WTC11 (cell line): ENCODE measurements at regions not wholly inside any gene's neighbourhood (a gene's known extent, or its start where the extent isn't known, plus 50 kb on each side); places are given as distances from the start of the nearest gene placed in this dataset.

Experiments used
- ATAC-seq: fragments of 200-7000 bp; cut with Tn5 transposase; 2 replicates; pipeline ENCODE4 v1.10.0; 2021; ENCODE audit warnings: mild to moderate bottlenecking, moderate library complexity
- CTCF ChIA-PET: fragments of 300-600 bp; sonication (Branson Sonifier 250); formaldehyde crosslinking; loops from one replicate; lab custom pipeline; 2021; ENCODE audit warnings: antibody characterized with exemption; lab: Charles Lee
- POLR2A ChIA-PET: fragments of 350-600 bp; sonication (Branson Sonifier 250); formaldehyde crosslinking; loops from one replicate; lab custom pipeline; 2021; ENCODE audit warnings: antibody characterized with exemption; lab: Charles Lee
- DNase-seq: peaks from one replicate; pipeline ENCODE4 v3.0.0; 2021; ENCODE audit warnings: low spot score
- H3K27ac Mint-ChIP-seq: 2 replicates; pipeline ENCODE4 v1.8.0; 2021; ENCODE audit warnings: mixed read lengths
- H3K27me3 Mint-ChIP-seq: 2 replicates; pipeline ENCODE4 v1.8.0; 2021; ENCODE audit warnings: low read depth, mild to moderate bottlenecking, moderate library complexity, mixed read lengths
- H3K36me3 Mint-ChIP-seq: 2 replicates; pipeline ENCODE4 v1.8.0; 2021; ENCODE audit warnings: mixed read lengths
- H3K4me1 Mint-ChIP-seq: 2 replicates; pipeline ENCODE4 v1.8.0; 2022; ENCODE audit warnings: mixed read lengths
- H3K4me3 Mint-ChIP-seq: 2 replicates; pipeline ENCODE4 v1.8.0; 2021; ENCODE audit warnings: mild to moderate bottlenecking, moderate library complexity, mixed read lengths
- H3K9me3 Mint-ChIP-seq: 2 replicates; pipeline ENCODE4 v1.8.0; 2021; ENCODE audit warnings: mixed read lengths
- EMX1 ChIP-seq: fragments of 250-450 bp; sonication (Bioruptor Pico); IDR thresholded peaks from 2 replicates; pipeline ENCODE4 v1.8.0; 2021; ENCODE audit warnings: mild to moderate bottlenecking
- JAZF1 ChIP-seq: fragments of 250-450 bp; sonication (Bioruptor Pico); IDR thresholded peaks from 2 replicates; pipeline ENCODE4 v1.9.0; 2021; ENCODE audit warnings: moderate library complexity, mild to moderate bottlenecking, inconsistent platforms
- JUN ChIP-seq: sonication (generic); formaldehyde crosslinking; IDR thresholded peaks from 2 replicates; pipeline ENCODE4 v1.8.0; 2023; ENCODE audit warnings: mild to moderate bottlenecking, missing genetic modification reagents
- KAT7 ChIP-seq: sonication (generic); formaldehyde crosslinking; IDR thresholded peaks from 2 replicates; pipeline ENCODE4 v1.8.1; 2023; ENCODE audit warnings: missing genetic modification reagents, mild to moderate bottlenecking, borderline replicate concordance
- NFE2L1 ChIP-seq: sonication (generic); formaldehyde crosslinking; IDR thresholded peaks from 2 replicates; pipeline ENCODE4 v1.8.1; 2023; ENCODE audit warnings: missing genetic modification reagents
- ZBTB21 ChIP-seq: sonication (generic); formaldehyde crosslinking; IDR thresholded peaks from 2 replicates; pipeline ENCODE4 v1.8.1; 2023; ENCODE audit warnings: mild to moderate bottlenecking, missing genetic modification reagents, borderline replicate concordance
- ZNF219 ChIP-seq: sonication (generic); formaldehyde crosslinking; IDR thresholded peaks from 2 replicates; pipeline ENCODE4 v1.8.0; 2023; ENCODE audit warnings: missing genetic modification reagents, mild to moderate bottlenecking, borderline replicate concordance
- ZNF317 ChIP-seq: sonication (generic); formaldehyde crosslinking; IDR thresholded peaks from 2 replicates; pipeline ENCODE4 v1.8.1; 2023; ENCODE audit warnings: low read depth, mild to moderate bottlenecking, moderate library complexity, missing genetic modification reagents, borderline replicate concordance
- TF ChIP-seq, protein P1 (sequence below): sonication (generic); formaldehyde crosslinking; IDR thresholded peaks from 2 replicates; pipeline ENCODE4 v1.8.0; 2022; ENCODE audit warnings: mild to moderate bottlenecking, missing genetic modification reagents
- TF ChIP-seq, protein P2 (sequence below): fragments of 250-450 bp; sonication (Bioruptor Pico); IDR thresholded peaks from 2 replicates; pipeline ENCODE4 v1.9.0; 2021; ENCODE audit warnings: mild to moderate bottlenecking
- TF ChIP-seq, protein P3 (sequence below): fragments of 250-450 bp; sonication (Bioruptor Pico); IDR thresholded peaks from 2 replicates; pipeline ENCODE4 v1.9.0; 2021; ENCODE audit warnings: moderate library complexity, mild to moderate bottlenecking, inconsistent platforms, borderline replicate concordance
- TF ChIP-seq, protein P4 (sequence below): sonication (generic); formaldehyde crosslinking; IDR thresholded peaks from 2 replicates; pipeline ENCODE4 v1.8.1; 2023; ENCODE audit warnings: mild to moderate bottlenecking, moderate library complexity, missing genetic modification reagents
- TF ChIP-seq, protein P5 (sequence below): sonication (generic); formaldehyde crosslinking; IDR thresholded peaks from 2 replicates; pipeline ENCODE4 v1.8.0; 2022; ENCODE audit warnings: mild to moderate bottlenecking, missing genetic modification reagents
- TF ChIP-seq, protein P6 (sequence below): sonication (generic); formaldehyde crosslinking; IDR thresholded peaks from 2 replicates; pipeline ENCODE4 v1.8.1; 2023; ENCODE audit warnings: mild to moderate bottlenecking, missing genetic modification reagents, borderline replicate concordance

DNA sequence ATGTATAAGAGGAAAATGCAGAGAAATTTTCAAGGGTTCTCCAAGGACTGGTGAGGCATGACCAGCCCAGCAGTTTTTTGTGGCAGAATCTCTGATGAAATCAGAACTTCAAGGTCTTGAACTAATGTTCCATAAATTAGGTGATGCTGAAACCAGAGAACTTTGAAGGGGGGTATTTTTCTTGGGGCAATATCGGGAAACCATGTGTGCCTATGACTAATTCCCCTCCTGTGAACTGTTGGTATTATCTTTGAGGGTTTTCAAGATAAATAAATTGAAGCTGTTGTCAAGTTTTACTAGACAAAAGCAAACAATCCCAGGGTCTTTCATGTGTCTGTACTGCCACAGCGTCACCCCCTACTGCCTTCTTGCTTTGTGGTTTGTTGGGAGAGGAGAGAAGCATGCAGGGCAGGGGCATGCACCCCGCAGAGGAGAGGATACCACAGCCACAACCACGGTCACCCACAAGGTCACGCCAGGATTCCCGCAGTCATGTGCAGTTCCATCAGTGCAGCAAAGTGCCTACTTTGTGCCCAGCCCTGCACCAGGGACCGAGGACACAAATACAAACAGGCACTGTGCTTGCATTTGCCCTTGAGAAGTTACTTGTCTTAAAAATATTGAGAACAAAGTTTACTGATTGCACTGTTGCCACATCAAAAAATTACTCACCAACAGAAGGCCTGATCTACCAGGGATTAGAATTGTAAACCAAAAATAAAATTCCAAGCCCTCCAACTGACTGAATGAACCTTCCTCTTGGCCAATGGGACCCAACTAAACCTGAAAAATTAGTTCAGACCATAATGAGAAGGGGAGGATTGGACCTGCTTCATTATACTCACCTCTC is 413.3 kb upstream of the TRIB2 start:
- Mint-ChIP-seq H3K9me3 (peaks cover 7% of the 10 kb centered on the region), H3K4me1 (peaks cover 16% of the 10 kb centered on the region), H3K27ac (no peak overlapping the region), H3K36me3 (no peaks in the 10 kb centered on the region), H3K27me3 (no peaks in the 10 kb centered on the region), H3K4me3 (no peak overlapping the region)
- TF ChIP-seq, protein P1, sequence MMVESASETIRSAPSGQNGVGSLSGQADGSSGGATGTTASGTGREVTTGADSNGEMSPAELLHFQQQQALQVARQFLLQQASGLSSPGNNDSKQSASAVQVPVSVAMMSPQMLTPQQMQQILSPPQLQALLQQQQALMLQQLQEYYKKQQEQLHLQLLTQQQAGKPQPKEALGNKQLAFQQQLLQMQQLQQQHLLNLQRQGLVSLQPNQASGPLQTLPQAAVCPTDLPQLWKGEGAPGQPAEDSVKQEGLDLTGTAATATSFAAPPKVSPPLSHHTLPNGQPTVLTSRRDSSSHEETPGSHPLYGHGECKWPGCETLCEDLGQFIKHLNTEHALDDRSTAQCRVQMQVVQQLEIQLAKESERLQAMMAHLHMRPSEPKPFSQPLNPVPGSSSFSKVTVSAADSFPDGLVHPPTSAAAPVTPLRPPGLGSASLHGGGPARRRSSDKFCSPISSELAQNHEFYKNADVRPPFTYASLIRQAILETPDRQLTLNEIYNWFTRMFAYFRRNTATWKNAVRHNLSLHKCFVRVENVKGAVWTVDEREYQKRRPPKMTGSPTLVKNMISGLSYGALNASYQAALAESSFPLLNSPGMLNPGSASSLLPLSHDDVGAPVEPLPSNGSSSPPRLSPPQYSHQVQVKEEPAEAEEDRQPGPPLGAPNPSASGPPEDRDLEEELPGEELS (CRISPR knock-in tag): no peak
- TF ChIP-seq KAT7: no peak
- no peak for TF ChIP-seq JAZF1 (CRISPR knock-in tag)
- TF ChIP-seq, protein P2, sequence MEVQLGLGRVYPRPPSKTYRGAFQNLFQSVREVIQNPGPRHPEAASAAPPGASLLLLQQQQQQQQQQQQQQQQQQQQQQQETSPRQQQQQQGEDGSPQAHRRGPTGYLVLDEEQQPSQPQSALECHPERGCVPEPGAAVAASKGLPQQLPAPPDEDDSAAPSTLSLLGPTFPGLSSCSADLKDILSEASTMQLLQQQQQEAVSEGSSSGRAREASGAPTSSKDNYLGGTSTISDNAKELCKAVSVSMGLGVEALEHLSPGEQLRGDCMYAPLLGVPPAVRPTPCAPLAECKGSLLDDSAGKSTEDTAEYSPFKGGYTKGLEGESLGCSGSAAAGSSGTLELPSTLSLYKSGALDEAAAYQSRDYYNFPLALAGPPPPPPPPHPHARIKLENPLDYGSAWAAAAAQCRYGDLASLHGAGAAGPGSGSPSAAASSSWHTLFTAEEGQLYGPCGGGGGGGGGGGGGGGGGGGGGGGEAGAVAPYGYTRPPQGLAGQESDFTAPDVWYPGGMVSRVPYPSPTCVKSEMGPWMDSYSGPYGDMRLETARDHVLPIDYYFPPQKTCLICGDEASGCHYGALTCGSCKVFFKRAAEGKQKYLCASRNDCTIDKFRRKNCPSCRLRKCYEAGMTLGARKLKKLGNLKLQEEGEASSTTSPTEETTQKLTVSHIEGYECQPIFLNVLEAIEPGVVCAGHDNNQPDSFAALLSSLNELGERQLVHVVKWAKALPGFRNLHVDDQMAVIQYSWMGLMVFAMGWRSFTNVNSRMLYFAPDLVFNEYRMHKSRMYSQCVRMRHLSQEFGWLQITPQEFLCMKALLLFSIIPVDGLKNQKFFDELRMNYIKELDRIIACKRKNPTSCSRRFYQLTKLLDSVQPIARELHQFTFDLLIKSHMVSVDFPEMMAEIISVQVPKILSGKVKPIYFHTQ: no peak
- TF ChIP-seq ZNF219 (CRISPR knock-in tag): no peak
- TF ChIP-seq, protein P3, sequence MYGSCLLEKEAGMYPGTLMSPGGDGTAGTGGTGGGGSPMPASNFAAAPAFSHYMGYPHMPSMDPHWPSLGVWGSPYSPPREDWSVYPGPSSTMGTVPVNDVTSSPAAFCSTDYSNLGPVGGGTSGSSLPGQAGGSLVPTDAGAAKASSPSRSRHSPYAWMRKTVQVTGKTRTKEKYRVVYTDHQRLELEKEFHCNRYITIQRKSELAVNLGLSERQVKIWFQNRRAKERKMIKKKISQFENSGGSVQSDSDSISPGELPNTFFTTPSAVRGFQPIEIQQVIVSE (CRISPR knock-in tag): no peak
- TF ChIP-seq JUN (CRISPR knock-in tag): no peak
- no peak for TF ChIP-seq ZNF317 (CRISPR knock-in tag)
- no peak for TF ChIP-seq ZBTB21
- no peak for TF ChIP-seq EMX1 (CRISPR knock-in tag)
- no peak for TF ChIP-seq NFE2L1 (CRISPR knock-in tag)
- TF ChIP-seq, protein P4, sequence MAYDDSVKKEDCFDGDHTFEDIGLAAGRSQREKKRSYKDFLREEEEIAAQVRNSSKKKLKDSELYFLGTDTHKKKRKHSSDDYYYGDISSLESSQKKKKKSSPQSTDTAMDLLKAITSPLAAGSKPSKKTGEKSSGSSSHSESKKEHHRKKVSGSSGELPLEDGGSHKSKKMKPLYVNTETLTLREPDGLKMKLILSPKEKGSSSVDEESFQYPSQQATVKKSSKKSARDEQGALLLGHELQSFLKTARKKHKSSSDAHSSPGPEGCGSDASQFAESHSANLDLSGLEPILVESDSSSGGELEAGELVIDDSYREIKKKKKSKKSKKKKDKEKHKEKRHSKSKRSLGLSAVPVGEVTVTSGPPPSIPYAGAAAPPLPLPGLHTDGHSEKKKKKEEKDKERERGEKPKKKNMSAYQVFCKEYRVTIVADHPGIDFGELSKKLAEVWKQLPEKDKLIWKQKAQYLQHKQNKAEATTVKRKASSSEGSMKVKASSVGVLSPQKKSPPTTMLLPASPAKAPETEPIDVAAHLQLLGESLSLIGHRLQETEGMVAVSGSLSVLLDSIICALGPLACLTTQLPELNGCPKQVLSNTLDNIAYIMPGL (CRISPR knock-in tag): no peak
- TF ChIP-seq, protein P5, sequence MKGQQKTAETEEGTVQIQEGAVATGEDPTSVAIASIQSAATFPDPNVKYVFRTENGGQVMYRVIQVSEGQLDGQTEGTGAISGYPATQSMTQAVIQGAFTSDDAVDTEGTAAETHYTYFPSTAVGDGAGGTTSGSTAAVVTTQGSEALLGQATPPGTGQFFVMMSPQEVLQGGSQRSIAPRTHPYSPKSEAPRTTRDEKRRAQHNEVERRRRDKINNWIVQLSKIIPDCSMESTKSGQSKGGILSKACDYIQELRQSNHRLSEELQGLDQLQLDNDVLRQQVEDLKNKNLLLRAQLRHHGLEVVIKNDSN (CRISPR knock-in tag): no peak
- TF ChIP-seq, protein P6, sequence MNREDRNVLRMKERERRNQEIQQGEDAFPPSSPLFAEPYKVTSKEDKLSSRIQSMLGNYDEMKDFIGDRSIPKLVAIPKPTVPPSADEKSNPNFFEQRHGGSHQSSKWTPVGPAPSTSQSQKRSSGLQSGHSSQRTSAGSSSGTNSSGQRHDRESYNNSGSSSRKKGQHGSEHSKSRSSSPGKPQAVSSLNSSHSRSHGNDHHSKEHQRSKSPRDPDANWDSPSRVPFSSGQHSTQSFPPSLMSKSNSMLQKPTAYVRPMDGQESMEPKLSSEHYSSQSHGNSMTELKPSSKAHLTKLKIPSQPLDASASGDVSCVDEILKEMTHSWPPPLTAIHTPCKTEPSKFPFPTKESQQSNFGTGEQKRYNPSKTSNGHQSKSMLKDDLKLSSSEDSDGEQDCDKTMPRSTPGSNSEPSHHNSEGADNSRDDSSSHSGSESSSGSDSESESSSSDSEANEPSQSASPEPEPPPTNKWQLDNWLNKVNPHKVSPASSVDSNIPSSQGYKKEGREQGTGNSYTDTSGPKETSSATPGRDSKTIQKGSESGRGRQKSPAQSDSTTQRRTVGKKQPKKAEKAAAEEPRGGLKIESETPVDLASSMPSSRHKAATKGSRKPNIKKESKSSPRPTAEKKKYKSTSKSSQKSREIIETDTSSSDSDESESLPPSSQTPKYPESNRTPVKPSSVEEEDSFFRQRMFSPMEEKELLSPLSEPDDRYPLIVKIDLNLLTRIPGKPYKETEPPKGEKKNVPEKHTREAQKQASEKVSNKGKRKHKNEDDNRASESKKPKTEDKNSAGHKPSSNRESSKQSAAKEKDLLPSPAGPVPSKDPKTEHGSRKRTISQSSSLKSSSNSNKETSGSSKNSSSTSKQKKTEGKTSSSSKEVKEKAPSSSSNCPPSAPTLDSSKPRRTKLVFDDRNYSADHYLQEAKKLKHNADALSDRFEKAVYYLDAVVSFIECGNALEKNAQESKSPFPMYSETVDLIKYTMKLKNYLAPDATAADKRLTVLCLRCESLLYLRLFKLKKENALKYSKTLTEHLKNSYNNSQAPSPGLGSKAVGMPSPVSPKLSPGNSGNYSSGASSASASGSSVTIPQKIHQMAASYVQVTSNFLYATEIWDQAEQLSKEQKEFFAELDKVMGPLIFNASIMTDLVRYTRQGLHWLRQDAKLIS: no peak
- POLR2A ChIA-PET: no interaction called here
- no peak for ATAC-seq
- CTCF ChIA-PET: no interaction called here
- DNase-seq: no peak
